GM21723 (cell line): ENCODE measurements at regions not wholly inside any gene's neighbourhood (a gene's known extent, or its start where the extent isn't known, plus 50 kb on each side); places are given as distances from the start of the nearest gene placed in this dataset.

Source experiments
- ATAC-seq: cut with Tn5 transposase; IDR thresholded peaks from one replicate; pipeline ENCODE4 v1.9.1; 2021; ENCODE audit warnings: mild to moderate bottlenecking, moderate library complexity; ENCODE audit not compliant: unreplicated experiment

DNA sequence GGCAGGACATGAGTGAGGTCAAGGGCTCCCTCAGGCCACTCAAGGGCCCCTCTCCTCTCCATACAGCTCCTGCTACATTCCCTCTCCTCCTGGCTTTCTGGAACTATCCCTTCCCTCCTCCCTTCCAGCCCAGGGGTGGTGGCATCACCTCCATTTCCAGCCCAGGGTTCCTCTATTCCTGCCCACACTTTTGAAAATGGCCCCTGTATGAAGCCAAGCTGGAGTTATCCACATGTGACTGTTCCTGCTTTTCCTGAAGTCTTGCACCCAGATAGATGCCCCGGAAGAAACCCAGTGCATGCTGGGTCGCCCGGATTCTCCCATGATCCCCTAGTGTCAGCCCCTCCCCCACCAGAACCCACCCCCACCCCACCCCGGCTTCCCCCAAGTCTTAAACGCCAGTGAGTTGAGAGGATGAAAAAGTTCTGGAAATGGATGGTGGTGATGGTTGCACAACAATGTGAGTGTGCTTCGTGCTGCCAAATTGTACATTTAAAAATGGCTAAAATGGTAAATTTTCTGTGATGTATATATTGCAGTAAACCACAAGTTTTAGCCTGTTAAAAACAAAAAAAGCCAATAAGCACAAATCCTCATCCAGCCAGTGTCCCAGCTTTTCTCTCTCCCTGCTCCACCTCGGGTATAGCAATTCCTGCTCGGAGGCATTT is 136.9 kb downstream of the SCARB1 start:
- no peak for ATAC-seq

DNA sequence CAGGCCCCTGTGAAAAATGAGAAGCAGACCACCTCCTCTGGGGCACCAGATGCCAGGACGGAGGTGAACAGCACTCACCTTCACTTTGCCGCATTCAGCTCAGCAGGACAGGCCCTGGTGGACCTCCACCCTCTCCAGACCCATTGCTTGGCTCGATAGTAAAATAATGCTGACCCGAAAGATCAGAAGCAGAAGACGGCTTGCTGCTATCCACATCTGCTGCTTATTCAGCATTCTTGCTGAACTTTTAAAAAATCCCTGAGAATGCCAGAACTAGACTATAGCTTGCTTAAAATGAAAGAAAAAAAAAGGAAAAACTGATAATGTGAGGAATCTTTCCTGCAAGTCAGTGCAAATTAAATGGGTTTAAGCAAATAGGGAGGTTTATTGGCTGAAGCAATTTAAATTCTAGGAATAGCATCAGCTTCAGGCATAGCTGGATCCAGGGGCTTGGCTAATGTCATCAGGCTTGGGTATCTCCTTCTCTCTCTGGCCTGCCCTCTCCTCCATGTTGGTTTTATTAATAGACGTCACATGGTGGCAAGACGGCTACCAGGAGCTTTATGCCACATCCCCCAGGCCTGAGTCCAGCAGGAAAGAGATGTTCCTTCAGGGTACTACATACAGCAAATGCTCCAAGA is 137.9 kb downstream of the SCARB1 start:
- no peak for ATAC-seq

DNA sequence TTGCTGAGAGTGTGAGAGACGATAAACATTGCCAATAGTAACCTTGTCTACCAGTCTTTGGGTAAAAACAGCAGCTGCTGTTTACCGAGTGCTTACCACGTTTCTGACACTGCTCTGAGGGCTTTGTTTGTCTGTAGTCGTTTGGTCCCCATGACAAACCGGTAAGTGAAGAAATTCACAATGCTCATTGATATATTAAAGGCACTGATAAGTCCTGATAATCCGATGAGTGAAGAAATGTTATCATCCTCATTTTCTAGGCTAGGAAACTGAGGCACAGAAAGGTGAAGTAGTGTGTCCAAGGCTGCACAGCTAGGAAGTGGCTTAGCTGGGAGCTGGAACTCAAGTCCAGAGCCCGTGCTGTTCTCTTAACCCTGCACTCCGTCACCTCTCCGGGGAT is 138.6 kb downstream of the SCARB1 start:
- no peak for ATAC-seq

DNA sequence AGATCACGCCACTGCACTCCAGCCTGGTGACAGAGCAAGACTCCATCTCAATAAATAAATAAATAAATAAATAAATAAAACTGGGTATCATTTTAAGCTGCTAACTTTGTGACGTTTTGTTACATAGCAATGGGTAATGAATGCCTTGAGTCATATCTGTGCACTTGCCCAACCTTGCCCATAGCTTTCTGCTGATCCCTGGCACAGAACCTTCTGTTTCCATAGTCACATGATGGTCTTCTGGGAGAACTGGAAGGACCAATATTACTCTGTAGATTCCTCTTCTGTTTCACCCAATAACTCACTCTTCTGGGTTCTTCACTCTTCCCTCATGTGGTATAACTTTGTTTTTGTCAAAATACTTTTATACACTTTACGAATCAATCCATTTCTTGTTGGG is 140.8 kb downstream of the SCARB1 start:
- no peak for ATAC-seq

DNA sequence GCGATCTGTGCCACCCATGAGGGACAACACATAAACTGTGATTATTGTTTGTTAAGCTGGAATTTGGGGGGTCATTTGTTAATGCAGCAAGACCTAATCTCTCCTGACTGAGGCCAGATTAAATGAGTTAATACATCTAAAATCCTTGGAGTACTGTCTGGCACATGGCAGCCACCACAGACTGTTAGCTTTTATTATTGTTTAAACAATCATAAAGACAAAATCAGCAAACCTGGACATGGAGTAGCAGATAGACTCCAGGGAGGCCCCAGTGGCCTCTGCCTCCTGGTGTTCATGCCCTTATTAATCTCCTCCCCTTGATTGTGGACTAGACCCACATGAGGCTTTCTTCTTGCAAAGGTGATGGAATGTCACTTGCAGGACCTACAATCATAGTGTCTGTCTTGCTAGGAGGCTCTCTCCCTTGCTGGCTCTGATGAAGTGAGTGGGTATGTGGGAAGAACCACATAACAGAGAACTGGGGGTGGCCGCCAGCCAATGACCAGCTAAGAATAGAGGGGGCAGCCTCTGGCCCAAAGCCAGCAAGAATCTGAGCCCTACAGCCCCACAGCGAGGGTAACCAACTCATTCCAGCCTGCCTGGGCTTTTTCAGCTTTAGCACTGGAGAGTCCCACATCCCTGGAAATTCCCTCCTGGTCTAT is 142.0 kb downstream of the SCARB1 start:
- no peak for ATAC-seq

DNA sequence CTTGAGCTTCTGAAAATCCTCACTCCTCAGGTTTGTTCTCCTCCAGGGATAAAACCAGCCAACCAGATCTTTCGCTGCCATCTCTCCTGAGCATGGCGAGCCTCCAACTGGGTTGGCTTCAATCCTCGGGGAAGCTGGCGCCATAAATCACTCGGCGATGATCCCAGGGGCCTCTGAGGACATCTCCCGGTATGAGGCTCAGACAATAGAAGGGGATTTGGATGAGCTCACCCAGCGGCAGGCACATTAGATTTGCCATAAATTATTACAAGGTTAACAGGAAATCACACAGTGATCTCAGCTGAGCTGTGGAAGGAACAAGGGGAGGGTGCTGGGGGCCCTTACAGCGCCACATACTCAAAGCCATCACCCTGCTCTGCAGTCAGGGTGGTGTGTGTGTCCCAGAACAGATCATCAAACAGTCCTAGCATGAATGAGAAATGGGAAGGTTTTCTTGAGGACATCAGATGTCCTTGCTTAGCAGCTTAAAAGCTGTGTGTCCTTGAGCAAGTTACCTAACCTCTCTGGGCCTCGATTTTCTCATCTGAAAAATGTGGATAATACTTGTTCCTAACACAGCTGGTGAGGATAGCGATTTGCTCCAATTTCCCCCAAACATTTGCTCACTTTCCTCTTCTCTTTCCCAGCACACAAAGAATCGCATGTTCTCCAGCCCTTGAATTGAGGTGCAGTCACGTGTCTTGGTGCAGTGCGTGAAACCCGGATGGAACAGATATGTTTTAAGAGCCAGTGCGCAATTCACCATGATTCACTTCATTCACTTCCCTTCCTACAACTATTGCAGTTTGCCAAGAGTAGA is 142.8 kb downstream of the SCARB1 start:
- ATAC-seq: no peak

DNA sequence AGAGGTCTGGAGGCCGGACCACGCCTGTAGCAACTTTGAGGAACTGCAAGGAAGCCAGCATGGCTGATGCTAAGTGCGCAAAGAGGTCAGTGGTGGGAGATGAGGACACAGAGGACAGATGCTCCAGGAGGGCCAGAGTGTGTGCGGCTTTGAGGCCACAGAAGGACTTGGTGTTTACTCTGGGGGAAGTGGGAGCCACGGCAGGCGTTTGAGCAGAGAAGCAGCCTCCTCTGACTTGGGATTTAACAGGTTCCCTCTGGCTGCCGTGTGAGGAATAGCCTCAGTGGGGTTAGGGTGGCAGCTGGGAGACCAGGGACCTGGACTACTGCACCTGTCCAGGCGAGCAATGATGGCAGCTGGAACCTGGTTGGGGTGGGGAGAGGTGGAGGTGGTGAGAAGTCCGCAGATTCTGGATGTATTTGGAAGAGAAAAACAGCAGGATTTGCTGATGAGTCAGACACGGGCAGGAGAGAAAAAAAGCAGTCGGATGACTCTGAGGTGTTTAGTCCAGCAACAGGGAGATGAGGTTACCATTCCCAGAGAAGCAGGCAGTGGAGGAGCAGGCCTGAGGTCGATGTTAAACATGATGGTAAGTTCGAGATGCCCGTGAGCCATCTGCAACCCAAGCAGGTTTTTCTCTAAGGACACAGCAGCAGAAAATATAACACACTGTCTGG is 143.5 kb downstream of the SCARB1 start:
- no peak for ATAC-seq

DNA sequence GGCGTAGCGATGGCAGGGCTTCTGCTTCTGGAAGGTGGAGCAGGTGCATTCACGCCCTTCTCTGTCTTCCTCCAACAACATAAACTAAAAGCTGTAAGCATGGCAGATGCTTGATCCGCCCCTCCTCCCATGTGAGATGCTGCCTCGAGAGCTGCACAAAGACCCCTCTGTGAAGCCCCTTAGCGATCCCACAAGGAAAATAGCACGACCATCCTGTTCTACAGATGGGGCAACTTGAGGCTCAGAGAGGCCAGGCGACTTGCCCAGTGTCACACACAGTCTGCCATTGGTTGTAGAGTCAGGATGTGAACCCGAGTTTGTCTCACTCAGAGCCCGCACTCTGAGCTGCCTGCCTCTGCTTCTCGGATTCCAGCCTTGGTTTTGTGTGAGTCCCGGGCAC is 144.4 kb downstream of the SCARB1 start:
- no peak for ATAC-seq

DNA sequence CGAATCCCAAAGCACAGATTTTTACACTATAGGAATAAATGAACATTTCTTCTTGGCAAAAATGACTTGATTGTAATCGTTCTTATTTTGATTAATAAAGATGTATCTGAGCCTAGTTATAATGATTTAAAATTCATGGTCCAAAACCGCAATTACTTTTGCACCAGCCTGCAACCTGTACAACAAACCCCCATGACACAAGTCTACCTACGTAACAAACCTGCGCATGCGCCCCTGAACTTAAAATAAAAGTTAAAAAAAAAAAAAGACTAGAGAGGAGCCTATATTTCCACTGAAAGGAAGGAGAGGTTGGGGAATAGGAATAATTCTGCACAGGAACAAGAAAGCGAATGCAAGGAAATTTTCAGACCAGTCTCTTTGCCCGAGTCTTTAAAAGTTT is 145.2 kb downstream of the SCARB1 start:
- no peak for ATAC-seq

DNA sequence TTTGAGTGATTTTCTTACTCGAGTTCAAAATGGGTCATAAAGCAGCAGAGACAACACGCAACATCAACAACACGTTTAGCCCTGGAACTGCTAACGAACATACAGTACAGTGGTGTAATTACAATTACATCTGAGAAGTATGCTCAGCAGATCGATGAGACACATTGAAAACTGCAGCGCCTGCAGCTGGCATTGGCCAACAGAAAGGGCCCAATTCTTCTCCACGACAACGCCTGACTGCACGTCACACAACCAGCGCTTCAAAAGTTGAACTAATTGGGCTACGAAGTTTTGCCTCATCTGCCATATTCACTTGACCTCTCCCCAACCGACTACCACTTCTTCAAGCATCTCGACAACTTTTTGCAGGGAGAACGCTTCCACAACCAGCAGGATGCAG is 145.6 kb downstream of the SCARB1 start:
- ATAC-seq: no peak

DNA sequence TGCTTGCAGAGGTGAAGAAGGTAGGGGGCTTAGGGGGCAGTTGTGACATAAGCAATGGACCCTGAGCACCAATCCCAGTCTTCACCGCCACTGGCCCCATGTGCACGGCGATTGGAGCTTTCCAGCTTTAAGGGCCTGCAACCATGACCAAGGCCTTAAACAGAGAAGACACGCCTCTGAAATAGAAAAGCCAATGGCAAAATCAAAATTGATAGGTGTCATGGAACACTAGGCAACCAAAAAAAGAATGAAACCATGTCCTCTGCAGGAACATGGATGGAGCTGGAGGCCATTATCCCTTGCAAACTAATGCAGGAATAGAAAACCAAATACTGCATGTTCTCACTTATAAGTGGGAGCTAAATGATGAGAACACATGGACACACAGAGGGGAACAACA is 146.3 kb downstream of the SCARB1 start:
- ATAC-seq: no peak

DNA sequence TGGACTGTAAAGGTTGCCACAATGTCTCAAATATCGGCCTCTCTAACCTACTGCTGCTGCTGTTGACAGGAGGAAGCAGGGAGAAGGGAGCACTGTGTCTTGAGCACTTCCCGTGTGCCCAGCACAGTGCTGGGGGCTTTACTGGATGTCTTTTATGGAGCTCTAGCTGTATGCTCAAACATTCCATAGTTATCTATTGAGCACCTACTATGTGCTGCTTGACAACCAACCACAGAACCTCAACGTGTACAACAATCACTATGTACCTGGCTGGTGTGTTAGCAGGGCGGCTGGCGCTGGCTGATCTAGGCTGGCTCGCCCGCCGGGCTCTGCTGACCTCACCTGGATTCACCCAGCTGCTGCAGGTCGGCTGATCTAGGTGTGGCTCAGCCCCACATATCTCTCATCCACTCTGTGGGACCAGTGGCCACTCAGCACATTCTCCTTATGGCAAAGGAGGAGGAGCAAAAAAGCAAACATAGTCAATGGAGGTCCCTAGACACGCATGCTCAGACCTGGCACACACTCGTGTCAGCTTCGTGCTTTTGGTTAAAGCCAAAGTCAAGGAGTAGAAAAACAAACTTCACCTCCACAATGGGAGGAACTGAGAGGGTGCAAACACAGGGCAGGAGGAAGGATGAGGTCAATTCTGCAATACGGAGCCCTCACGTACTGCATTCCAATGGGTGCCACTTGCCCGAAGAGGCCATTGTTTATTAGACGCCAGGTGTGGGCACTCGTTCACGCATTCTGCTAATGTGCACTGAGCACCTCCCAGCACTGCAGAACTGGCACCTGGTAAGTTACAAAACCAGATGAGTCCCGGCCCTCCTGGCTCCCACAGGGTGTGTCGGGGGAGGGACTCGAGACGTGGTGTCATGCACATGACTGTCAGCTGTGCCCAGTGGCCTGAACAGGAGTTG is 147.2 kb downstream of the SCARB1 start:
- ATAC-seq: no peak

DNA sequence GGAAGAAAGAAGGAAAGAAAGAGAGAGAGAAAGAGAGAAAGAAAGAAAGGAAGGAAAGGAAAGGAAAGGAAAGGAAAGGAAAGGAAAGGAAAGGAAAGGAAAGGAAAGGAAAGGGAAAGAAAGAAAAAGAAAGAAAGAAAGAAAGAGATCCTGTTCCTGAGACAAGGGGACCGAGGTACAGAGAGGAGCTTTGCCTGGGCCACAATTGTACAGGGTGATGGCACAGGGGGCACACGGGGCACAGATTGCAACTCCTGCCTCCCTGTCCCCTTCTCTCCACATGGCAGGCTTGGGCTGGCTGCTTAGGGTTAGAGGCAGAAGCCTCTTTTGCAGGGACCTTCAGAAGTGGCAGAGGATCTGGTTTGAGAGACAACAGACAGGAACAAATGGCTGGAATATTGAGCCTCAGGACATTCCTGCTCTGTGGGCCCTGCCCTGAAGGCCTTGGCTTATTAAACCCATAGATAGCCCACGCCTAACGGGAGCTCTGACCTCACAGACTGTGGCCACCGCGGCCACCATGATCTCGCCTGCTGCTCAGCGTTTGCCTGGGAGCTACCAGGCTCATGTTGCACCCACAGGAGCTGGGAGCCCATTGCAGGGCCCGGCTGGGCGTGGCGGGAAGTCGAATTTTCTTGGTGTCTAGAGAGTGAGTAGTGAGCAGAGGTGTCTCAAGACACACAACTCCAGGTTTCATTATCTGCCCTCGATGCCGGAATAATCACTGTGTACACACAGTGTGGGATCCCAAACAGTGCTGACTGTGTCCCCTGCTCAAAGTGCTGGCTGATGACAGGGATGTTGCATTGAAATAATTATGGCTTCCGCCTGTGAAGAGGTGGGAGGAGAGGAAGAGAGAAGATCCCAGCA is 147.9 kb upstream of the NCOR2 start:
- ATAC-seq: no peak

DNA sequence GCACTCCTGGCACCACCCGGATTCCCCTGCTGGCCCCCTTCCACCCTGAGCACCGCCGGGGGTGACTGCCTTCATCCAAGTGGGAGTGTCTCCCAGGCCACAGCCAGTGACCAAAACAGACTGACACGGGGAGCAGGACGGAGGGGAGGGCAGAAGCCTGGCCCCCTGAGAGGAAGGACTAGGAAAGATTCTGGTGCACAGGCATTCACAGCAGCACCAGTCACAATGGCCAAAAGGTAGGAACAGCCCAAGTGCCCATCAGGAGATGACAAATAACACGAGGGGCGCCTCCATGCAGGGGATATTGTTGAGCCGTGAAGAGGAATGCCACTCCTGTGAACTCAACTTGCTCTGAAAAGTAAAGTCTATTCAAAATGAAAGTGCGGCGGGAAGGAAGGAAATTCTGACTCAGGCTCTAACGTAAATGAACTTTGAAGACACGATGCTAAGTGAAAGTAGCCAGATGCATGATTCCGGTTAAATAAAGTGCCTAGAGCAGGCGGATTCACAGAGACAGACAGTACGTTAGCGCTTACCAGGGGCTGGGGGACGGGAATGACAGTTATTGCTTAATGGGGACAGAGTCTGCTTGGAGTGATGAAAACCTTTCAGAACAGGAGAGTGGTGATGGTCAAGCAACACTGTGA is 146.1 kb upstream of the NCOR2 start:
- ATAC-seq: peak; percentile 82

DNA sequence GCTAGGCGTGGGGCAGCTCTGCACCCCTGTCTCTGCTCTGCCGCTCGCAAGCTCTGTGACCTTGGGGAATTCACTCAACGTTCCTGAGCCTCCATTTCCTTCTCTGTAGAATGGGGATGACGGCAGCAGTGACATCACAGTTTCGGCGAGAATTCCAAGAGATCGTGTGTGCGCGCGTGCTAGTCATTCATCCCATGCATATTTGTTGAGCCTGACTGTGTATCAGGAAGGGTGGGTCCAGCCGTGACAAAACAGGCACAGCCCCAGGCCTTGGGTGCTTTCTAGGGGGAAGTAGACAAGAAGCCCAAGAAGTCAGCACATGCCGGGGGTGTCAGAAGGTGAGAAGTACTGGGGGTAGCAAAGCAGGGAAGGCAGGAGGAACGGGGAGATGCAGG is 145.6 kb upstream of the NCOR2 start:
- no peak for ATAC-seq

DNA sequence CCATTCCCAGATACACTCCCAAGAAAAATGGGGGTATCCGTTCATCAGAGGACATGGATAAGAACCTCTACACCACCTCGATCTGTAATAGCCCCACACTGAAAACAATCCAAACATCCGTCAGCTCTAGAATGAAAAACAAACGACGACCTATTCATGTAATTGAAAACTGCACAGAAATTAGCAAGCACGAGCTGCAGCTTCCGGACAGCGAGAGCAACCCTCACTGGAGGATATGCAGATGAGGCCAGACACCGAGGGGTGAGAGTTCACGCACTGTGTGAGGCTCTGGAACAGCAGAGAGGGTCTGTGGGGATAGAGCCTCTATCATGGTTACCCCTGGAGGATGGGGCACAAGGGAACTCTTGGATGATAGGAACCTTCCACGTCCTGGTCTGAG is 143.9 kb upstream of the NCOR2 start:
- no peak for ATAC-seq

DNA sequence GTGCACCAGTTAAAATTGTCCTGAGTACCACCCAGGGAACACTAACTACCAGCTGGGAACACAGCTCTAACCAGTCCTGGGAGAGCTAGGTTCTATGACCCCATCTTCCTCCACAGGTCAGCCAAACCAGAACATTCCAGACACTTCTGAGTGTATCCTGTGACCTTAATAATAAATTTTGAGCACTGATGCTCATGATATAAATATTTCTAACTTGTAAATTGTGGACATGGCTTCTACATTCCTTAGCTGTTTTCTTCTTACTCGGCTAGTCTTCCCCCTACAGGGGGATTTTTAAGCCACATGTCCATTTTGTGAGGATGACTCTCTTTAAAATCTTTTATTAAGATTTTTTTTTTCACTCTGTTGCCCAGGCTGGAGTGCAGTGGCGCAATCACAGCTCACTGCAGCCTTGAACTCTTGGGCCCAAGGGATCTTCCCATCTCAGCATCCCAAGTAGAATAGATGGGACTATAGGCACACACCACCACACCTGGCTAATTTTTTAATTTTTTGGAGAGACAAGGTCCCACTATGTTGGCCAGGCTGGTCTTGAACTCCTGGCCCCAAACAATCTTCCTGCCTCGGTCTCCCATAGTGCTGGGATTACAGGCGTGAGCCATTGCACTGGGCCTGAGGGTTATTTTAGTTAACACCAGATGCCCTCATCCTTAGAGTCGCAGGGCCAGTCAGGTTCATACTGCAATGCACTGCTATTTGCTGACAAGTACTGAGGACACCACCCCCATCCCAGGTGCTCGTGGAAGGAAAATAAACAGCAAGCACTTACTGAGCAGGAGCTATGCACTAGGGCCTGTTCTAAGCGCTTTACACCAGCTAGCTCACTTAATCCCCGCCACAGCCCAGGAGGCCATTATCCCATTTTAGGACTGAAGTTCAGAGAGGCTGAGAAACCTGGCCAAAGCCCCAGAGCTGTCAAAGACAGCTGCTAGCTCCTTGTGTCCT is 142.6 kb upstream of the NCOR2 start:
- no peak for ATAC-seq
